HG03175 (cell line): ENCODE measurements at regions not wholly inside any gene's neighbourhood (a gene's known extent, or its start where the extent isn't known, plus 50 kb on each side); places are given as distances from the start of the nearest gene placed in this dataset.

ENCODE experiments used
- ATAC-seq: cut with Tn5 transposase; IDR thresholded peaks from one replicate; pipeline ENCODE4 v1.9.1; 2021; ENCODE audit warnings: mild to moderate bottlenecking, moderate library complexity; ENCODE audit not compliant: unreplicated experiment

DNA sequence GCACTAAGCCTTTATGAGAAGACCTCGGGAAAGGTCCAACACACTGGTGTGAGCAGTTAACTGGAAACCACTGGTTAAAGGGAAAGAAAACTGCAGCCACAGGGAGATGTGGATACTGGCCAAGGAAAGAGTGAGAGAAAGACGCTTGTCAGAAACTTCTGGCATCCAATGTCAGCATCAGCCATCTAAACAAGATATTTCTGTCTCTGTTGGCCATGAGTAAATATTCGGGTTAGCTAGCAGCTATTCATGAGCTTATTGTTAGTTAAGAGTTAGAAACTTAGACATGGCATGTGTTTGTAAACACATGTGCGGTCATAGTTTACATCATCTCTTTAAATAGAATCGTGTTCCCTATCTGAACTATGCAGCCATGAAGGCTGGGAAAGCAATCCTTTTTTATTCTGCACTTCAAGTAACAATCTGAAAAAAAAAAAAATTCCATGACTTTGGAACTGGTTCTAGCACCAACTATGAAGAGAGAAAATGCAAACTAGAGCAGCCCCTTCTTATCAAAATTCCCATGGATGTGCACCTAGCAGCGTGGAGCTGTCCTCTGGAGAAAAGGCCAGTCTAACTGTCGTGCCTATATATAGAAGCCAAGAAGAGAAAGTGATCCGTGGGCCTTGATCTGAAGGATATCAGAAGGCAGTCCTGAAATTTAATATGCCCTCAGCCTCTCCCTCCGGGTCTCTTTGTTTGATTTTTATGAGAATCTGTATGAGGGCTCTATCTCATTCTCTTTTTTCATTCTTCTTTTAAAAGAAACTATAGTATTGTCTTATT, 84.0 kb upstream of the RFX8 start:
- ATAC-seq, result no peak

DNA sequence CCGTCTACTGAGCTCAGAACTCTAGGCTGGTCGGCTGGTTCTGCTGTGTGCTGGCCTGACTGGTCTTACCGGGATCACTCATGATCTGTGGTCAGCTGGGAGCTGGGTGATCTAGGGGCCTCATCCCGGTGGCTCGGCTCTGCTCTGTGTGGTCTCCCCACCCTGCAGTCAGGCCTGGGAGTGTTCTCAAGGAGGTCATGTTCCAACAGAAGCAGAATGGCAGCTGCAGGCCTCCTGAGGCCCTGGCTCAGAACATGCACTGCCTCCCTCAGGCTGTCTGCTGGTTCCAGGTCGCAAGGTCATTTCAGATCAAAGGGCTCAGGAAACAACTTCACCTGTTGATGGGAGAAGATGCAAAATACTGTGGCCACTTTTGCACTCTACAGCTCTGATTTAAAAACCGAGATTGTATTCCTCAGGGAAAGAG, 81.1 kb upstream of the RFX8 start:
- no peak for ATAC-seq

DNA sequence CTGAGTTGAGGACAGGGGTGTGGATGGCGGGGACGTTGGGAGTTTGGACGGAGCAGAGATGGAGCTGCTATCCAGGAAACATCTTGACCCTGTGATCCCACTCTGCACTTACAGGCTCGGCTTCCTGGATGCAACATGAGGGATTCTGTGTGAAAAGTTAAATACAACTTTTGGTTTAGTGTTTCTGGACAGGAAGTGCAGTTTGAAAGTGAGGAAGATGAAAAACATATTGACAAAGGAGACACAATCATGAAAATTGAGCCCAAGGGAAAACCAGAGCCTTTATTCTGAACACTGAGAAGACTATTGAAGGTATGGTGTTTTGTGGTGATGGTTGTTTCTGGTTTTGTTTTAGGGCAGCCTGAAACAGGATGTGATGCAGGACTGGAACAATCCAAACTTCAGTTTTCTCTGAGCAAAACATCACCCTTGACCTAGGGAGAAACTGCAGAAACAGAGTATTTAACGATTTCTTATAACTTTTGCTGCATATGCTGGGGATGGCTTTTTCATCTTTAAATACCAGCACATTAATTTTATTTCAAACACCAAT, 76.5 kb upstream of the RFX8 start:
- no peak for ATAC-seq

DNA sequence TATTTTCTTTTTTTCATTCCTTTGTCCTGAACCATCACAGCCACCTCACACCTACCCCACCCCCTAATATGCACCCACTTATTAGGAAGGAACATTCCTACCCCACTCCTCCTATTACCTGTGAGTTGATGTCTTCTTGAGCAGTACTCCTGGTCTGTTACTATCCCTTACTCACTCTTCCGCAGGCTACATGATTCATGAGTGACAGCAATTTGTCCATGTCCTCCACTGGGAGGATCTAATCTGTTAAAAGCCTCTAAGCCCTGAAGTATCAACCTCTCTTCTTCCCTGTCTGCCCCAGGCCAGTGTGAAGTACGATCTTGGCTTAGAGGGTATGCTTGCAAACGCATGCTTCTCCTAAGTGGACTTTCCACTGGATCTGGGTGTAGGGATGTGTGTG, 75.6 kb upstream of the RFX8 start:
- ATAC-seq, result no peak

DNA sequence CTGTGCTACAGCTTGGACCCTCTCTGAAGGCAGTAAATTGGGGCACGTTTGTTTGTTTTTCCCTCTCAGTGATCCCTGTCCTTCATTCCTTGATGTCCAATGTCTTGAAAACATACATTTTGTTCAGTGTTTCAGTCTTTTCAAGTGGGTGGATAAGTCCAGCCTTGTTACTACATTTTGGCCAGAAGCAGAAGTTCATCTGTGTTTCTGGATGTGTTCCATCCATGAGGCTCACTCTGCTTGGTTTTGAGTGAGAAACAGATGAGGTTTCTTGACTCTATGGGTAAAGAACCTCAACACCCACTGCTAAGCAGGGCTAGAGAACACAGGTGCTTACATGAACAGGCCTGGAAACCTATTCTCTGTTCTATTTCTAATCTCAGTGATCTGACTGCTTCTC, 74.5 kb upstream of the RFX8 start:
- ATAC-seq, result no peak

DNA sequence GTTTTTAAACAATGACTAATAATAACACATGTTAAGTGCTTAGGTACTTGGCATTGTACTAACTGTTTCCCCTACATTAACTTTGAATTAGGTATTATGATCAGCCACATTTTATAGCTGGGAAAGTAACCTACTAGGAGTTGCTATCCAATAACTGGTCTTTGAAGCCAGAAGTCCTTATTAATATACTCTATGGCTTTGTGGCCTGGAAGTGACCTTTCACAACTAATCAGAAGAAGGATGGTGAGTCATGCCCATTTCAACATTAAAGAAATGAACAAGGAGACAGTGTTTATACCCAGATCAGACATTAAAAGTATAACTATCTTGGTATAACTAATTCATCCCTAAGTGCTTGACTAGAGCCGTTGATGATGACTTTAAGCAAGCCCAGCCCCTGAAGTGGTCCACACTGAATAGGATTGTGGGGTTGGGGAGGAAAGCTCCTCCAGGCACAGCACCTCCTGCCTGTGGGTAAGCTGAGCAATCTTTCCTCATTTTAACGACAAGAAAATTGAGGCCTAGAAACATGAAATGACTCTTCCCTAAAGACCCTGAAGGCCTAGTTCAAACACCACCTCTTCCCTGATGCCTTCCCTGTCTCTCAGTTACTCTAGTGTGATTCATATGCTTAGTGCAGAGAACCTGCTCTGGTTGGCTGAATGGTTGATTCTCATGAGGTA, 71.6 kb upstream of the RFX8 start:
- no peak for ATAC-seq

DNA sequence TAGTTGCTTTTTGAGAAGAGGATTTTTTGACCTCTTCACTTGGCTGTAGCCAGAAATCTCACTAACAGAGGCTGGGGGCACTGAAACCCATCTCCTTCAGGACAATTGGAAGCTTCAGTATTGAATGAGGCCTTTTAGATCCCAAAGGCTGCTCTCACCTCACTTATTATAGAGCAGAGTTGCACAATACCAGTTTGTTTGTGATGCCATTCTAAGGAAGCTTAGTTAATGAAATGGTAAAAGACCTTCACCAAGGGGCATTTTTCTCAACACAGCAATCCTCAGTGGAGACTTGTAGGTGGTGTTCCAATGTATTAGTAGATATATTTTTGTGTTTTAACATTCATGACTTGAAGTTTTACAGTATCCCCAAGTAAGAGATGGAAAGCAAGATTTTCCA, 71.0 kb upstream of the RFX8 start:
- no peak for ATAC-seq

DNA sequence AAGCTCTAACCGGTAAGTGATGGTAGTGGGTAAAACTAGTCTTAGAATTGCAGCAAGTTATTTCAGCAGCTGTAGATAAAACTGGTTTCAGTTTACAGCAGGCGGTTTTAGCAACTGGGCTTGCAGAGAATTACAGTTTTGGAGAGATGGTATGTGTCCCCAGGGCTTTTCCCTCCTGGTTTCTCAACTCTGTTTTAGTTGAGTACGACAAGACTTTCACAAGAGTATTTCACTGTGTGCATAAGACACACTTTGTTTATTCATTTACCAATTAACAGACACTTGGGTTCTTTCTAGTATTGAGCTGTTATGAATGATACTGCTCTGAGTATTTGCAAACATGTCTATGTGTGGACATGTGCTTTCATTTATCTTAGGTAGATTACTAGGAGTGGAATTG, 65.6 kb upstream of the RFX8 start:
- no peak for ATAC-seq

DNA sequence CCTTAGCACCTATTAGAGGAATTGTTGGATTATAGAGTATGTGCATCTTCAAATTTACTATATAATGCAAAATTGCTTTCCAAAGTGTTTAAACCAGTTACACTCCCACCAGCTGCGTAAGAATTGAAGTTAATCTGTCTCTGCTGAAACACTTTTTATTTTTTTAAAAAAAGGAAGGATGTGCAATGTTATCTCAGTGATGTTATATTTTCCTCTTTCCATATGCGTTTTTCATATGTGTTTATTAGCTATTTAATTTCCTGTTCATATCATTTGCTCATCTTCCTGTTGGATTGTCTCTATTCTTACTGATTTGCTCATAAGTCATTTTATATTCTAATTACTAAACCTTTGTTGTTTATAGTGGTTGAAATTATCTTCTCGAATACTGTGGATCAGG, 63.2 kb upstream of the RFX8 start:
- ATAC-seq, result no peak

DNA sequence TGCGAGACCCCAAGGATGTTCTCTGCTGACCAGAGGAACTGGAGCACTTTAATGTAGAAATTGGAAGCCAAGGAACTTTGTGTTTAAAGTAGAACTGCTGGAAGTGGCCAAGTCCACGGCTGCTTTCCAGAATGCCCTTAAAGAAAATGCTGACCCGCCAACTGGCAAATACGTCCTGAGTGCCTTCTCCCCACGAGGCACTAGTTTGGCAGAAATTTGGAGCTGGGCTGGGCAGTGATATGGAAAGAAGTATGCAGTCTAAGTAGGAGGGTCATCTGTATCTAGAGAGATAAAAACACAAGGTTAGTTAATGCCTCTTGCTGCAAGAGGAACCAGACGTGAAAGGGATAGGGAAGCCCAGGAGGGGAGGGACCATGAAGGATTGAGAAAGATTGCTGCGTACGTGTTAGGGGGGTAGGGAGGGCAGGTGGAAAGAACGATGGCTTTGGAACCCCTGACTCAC, 59.3 kb upstream of the RFX8 start:
- ATAC-seq, result no peak

DNA sequence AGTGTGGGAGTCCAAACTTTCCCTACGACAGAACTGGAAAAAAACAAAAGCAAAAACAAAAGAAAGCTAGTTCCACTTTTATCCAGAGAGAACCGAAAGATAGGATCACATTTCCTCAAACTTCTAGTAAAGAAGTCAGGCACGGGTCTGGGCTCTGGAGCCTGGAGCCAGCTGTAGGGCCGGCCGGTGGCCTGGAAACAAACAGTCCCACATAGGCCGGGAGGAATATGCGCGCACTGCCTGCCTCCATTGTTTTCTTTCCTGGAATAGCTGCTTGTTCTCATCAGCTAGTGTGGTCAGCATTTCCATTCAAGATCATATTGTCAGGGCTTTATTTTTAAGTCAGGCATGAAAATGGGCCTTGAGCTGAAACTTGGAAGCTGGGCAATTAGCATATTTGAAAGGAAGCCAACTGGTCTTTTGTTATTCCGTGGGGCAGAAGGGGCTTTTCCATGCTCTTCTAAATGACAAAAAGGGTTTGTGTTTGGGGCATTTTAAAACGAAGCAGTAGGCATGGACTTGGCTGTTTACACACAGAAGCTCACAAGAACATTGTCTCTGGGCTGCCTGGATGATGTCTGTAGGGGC, 58.7 kb upstream of the RFX8 start:
- no peak for ATAC-seq

DNA sequence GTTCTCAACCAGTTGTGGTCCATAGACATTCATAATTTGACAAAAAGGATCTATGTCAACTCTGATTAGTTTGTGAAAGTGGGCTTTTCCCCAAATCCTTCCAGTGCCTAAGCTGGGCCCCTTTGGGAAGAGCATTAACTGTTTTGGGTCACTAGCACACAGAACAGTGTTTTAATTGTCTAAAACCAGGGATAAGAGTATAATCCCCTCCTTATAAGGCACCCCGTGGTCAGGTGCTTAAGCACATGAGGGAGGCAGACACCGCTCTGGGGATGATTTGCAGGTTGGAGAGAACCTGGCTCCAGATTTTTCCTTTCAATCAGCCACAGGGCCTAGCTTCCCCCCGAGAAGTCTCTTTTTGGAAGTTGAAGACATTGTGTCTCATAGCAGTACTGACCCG, 53.6 kb upstream of the RFX8 start:
- no peak for ATAC-seq

DNA sequence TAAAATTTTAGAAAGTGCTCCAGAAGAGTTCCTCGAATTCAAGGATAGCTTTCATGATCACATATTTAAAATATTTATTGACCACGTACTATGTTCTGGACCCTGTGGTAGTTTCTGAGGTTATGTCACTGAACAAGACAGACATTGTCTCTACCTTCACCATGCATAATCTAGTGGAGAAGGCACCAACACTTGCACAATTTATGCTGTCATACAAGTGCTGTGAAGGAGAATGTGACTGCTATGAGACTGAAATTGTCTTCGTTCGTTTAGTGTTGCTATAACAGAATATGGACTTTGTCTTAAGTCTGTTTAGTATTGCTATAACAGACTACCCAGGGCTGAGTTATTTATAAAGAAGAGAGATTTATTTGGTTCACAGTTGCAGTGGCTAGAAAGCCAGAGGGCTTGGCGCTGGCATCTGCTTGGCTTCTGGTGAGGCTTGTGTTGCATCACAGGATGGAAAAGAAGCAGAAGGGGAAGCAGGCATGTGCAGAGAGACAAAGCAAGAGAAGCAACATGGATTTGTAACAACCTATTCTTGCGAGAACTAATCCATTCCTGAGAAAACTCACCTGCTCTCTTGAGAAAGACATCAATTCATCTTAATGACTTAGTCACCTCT, 50.0 kb upstream of the RFX8 start:
- no peak for ATAC-seq
